ENCODE measurements at regions not wholly inside any gene's neighbourhood (a gene's known extent, or its start where the extent isn't known, plus 50 kb on each side); places are given as distances from the start of the nearest gene placed in this dataset.
"Not testable (repeated sequence)": the region's sequence is repeated elsewhere in the genome, so short reads cannot be mapped to it uniquely, and the experiment has no call there.

DNA sequence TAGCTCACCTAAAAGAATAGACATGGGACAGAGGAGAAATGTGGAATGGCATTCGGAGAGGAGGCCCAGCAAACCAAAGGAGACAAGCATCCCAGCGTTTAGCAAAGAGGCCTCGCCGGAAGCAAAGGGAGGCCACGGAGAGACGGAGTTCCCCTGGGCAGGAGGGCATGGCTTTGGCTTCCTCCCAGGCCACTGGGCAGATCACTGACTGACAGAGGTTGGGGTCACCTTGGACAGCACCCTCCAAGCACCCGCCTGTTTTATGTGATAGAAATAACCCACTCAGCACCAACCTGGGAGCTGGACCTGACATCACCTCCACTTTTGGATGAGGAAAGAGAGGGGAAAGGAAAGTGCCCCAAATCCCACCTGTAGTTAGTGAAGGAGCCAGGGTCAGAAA, 434.1 kb downstream of the BRD1 start:
- Histone ChIP-seq H3K4me3 (no peak overlapping the region), H3K4me1 (no peaks in the 10 kb centered on the region), H3K36me3 (replicated peaks) (no peaks in the 10 kb centered on the region), H3K27me3 (ENCODE audit: low read depth) (no peaks in the 10 kb centered on the region), H3K9me3 (0 out of 2 replicates have a peak, but pooled peaks cover 3% of the 10 kb centered on the region)
- no peak for DNase-seq (ENCODE audit: low spot score in 2 of 2)
- in situ Hi-C loops (cut with MboI; ENCODE audit: low sequenced_read_pairs): no loop called here

DNA sequence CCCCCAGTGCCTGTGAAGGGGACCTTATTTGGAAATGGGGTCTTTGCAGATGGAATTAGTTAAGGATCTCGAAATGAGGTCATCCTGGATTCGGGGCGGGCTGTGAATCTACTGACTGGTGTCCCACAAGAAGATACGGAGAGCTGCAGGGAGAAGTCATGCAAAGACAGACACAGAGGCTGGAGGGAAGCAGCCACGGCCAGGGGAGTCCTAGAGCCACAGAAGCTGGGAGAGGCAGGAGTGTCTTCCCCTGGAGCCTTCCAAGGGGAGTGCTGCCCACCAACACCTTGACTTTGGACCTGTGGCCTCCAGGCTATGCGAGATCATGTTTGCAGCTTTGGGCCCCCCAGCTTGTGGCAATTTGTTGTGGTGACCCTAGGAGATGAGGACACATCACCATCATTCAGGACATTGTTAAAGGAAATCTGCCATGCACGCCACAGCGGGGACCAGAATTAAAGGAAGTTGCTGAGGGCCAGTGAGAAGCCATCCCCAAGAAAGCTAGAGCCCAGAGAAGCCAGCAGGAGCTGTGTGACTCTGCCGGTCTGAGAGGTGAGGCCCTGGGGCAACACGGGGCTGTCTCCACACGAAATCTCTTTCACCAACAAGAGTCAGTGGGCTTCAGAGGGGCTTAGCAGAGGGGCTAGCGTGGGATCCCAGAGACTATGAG, 434.7 kb downstream of the BRD1 start:
- Histone ChIP-seq H3K9me3 (0 out of 2 replicates have a peak, but pooled peaks cover 3% of the 10 kb centered on the region), H3K27me3 (ENCODE audit: low read depth) (no peaks in the 10 kb centered on the region), H3K36me3 (replicated peaks) (no peaks in the 10 kb centered on the region), H3K4me1 (no peaks in the 10 kb centered on the region), H3K4me3 (no peak overlapping the region)
- in situ Hi-C loops (cut with MboI; ENCODE audit: low sequenced_read_pairs): no loop called here
- DNase-seq (ENCODE audit: low spot score in 2 of 2): no peak

DNA sequence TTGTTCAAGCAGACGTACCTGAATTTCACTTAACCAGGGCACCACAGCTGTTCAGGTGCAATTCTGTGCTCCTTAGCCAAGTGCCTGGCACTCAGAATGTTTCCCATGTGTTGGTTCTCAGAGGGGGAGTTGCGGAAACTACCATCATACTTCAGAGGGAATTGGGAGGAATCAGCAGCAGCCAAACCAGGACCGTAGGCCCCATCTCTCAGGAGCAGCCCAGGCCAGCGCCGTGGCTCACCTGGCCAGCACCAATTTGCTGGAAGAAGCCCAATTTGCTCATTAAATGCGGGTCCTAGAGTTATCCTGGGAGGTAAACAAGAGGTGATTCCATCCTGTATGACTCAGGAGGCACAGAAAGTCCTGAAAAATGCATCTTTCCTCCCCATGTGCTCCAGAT, 435.4 kb downstream of the BRD1 start:
- DNase-seq (ENCODE audit: low spot score in 2 of 2): no peak
- H3K9me3 ChIP-seq: 0 out of 2 replicates have a peak, but pooled peaks cover 3% of the 10 kb centered on the region
- H3K4me1 ChIP-seq: no peaks in the 10 kb centered on the region
- H3K27me3 ChIP-seq (ENCODE audit: low read depth): no peaks in the 10 kb centered on the region
- no peak overlapping the region for H3K4me3 ChIP-seq
- in situ Hi-C loops (cut with MboI; ENCODE audit: low sequenced_read_pairs): no loop called here
- no peaks in the 10 kb centered on the region for H3K36me3 ChIP-seq (replicated peaks)

DNA sequence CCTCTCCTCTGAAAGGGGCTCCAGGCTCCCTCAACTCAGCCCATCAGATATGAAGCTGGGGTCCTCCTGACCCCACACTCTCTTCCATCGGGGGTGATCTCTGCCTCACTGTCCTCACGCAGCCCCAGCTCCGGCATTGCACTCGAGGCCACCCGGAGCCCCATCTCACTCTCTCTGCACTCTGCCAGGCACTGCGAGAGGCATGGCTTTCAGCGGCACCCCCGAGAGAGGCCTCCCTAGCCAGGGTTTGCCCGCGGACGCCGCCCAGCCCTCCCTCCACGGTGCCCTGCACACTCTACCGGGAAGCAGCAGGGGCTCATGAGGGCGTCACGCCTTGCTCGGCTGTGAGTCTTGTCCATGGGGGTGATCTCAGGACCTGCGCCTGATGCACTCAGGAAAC, 436.2 kb downstream of the BRD1 start:
- Histone ChIP-seq H3K36me3 (replicated peaks) (no peaks in the 10 kb centered on the region), H3K4me3 (no peak overlapping the region), H3K9me3 (0 out of 2 replicates have a peak, but pooled peaks cover 3% of the 10 kb centered on the region), H3K27me3 (ENCODE audit: low read depth) (no peaks in the 10 kb centered on the region), H3K4me1 (no peaks in the 10 kb centered on the region)
- in situ Hi-C loops (cut with MboI; ENCODE audit: low sequenced_read_pairs): no loop called here
- DNase-seq (ENCODE audit: low spot score in 2 of 2): no peak

DNA sequence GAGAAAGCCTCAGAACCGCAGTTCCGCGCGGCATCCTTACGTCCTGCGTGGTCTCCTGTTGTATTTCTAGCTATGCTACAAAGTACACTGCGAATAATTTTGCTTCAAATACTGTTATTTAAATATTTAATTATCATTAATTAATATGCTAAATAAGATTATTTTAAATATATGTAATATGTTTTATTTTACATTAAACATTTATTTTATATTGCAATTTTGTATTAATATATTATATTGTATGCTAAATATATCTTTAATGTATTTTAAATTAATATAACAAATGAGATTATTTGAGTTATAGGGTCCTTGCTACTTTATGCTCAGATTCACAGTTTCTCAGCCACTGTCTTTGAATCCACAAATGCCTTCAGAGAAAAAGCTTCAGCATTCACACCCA, 436.7 kb downstream of the BRD1 start:
- H3K9me3 ChIP-seq: 0 out of 2 replicates have a peak, but pooled peaks cover 3% of the 10 kb centered on the region
- no peaks in the 10 kb centered on the region for H3K36me3 ChIP-seq (replicated peaks)
- no peak overlapping the region for H3K4me3 ChIP-seq
- H3K4me1 ChIP-seq: no peaks in the 10 kb centered on the region
- in situ Hi-C loops (cut with MboI; ENCODE audit: low sequenced_read_pairs): no loop called here
- DNase-seq (ENCODE audit: low spot score in 2 of 2): no peak
- no peaks in the 10 kb centered on the region for H3K27me3 ChIP-seq (ENCODE audit: low read depth)

DNA sequence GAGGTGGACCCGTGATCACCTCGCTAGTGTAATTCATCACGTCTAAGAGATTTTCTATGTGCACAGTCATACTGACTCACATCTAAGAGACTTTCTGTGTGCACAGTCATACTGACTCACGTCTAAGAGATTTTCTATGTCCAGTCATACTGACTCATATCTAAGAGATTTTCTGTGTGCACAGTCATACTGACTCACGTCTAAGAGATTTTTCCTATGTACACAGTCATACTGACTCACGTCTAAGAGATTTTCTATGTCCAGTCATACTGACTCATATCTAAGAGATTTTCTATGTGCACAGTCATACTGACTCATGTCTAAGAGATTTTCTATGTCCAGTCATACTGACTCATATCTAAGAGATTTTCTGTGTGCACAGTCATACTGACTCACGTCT, 443.8 kb downstream of the BRD1 start:
- DNase-seq (ENCODE audit: low spot score in 2 of 2); H3K36me3 ChIP-seq (replicated peaks); in situ Hi-C loops (cut with MboI; ENCODE audit: low sequenced_read_pairs); H3K4me3 ChIP-seq; H3K4me1 ChIP-seq; H3K9me3 ChIP-seq: not testable (repeated sequence)
- H3K27me3 ChIP-seq (ENCODE audit: low read depth): peaks cover 10% of the 10 kb centered on the region

DNA sequence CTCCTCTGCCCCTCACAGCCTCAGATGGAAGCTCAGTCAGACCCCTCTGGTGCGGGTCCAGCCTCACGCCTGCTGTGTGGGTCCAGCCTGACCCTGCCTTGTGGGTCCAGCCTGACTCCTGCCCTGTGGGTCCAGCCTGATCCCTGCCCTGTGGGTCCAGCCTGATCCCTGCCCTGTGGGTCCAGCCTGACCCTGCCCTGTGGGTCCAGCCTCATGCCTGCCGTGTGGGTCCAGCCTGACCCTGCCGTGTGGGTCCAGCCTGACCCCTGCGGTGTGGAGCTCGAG, 445.3 kb downstream of the BRD1 start:
- H3K4me1 ChIP-seq: no peaks in the 10 kb centered on the region
- no peak for DNase-seq (ENCODE audit: low spot score in 2 of 2)
- no peaks in the 10 kb centered on the region for H3K9me3 ChIP-seq
- in situ Hi-C loops (cut with MboI; ENCODE audit: low sequenced_read_pairs): no loop called here
- H3K27me3 ChIP-seq (ENCODE audit: low read depth): peaks cover 24% of the 10 kb centered on the region
- no peak overlapping the region for H3K4me3 ChIP-seq
- no peaks in the 10 kb centered on the region for H3K36me3 ChIP-seq (replicated peaks)

DNA sequence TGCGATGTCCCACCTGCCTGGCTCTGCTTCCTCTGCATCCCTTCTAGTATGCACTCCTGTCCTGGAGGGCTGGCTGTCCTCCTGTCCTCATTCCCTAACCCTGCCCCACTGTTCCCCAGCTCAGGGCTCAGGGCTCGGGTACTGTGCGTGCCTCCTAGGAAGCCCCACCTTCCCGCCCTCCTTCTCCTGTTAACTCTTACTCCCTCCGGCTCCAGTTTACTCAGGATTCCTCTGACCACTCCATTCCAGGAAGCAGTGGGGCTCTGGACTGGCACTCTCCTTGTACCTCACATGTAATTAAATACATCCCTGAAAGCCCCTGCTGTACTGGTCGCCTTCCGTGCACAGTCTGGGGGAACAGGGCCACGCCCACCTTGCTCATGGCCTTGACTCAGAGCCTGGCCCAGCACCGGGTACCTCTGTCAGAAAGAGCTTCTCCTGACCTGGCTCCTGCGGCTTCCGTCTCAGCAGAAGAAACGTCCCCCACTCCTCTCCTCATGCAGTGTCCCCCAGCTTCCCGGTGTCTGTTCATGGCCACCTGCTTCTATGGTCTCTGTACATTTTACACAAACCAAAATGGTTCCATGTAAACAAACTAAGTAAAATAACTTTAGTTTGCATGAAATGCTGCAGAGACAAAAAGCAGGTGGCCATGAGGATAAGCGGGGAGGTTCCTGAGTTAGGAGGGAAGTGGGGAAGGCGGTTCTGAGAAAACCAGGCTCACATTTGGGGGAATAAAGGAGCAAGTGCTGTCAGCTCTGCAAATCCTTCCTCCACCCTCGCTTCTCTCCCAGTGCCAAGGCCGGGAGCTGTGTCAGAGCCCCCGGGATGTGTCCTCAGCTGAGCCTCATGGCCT, 445.9 kb downstream of the BRD1 start:
- H3K36me3 ChIP-seq (replicated peaks): no peaks in the 10 kb centered on the region
- peaks cover 29% of the 10 kb centered on the region for H3K27me3 ChIP-seq (ENCODE audit: low read depth)
- H3K9me3 ChIP-seq: no peaks in the 10 kb centered on the region
- DNase-seq (ENCODE audit: low spot score in 2 of 2): no peak
- H3K4me3 ChIP-seq: no peak overlapping the region
- H3K4me1 ChIP-seq: no peaks in the 10 kb centered on the region
- in situ Hi-C loops (cut with MboI; ENCODE audit: low sequenced_read_pairs): no loop called here

DNA sequence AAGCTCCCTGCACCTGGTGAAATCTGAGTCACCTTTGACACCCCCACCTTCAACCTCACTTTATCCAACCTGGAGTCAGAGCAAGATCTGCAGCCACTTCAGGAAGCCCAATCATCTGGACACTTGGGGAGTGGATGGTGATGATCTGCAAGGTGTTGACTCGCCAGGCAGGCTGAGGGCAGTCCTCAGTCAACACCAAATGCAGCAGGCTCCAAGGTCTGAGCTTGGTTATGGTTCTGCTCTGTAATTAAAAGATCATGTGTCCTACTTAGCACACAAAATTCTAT, 446.9 kb downstream of the BRD1 start:
- DNase-seq (ENCODE audit: low spot score in 2 of 2): no peak
- Histone ChIP-seq H3K36me3 (replicated peaks) (no peaks in the 10 kb centered on the region), H3K9me3 (no peaks in the 10 kb centered on the region), H3K4me1 (no peaks in the 10 kb centered on the region), H3K27me3 (ENCODE audit: low read depth) (peaks cover 34% of the 10 kb centered on the region), H3K4me3 (no peak overlapping the region)
- in situ Hi-C loops (cut with MboI; ENCODE audit: low sequenced_read_pairs): no loop called here

DNA sequence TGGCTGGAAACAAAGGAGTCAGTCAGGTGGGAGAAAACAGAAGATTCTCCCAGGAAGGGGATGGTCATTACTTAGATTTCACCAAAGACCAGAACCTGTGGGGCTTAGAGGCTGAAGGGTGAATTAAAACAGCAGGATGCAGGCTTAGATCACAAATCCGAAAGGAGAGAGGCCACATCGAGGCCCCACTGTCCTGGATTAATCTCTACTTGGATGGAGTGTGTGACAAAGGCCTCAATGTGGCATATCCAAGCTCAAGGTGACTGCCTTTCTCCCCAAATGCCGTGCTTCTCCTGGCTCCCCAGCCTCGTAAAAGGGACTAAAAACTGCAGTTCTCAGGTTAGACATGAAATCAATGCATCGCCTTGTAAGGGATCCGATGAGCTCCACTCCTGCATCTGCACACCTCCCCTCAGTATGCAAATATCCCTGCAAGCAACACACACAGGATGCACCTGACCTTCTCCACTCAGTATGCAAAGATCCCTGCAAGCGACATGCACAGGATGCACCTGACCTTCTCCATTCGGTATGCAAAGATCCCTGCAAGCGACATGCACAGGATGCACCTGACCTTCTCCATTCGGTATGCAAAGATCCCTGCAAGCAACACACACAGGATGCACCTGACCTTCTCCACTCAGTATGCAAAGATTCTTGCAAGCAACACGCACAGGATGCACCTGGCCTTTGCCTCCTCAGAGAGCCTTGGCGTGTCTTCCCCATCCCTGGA, 447.4 kb downstream of the BRD1 start:
- H3K27me3 ChIP-seq (ENCODE audit: low read depth): peaks cover 38% of the 10 kb centered on the region
- in situ Hi-C loops (cut with MboI; ENCODE audit: low sequenced_read_pairs): no loop called here
- no peak for DNase-seq (ENCODE audit: low spot score in 2 of 2)
- H3K4me1 ChIP-seq: no peaks in the 10 kb centered on the region
- H3K36me3 ChIP-seq (replicated peaks): no peaks in the 10 kb centered on the region
- H3K9me3 ChIP-seq: no peaks in the 10 kb centered on the region
- no peak overlapping the region for H3K4me3 ChIP-seq

DNA sequence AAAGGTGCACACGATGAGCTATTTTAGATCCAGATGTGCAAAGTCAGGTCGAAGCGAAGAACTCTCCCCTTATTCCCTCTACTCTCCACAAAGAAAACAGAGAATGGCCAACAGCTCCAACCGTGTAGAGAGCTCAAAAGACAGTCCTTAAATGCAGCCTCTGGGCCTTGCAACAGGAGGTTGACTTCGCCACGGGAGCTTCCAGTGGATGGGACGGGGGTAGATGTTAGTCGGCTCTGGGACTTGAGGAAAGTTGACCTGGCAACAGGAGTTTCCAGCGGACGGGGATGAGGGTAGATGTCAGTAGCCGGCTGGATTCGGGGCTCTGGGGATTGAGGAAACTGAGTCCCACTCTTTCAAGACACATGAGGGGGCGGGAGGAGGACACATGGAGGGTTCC, 450.4 kb downstream of the BRD1 start:
- peaks cover 44% of the 10 kb centered on the region for H3K27me3 ChIP-seq (ENCODE audit: low read depth)
- H3K4me1 ChIP-seq: no peaks in the 10 kb centered on the region
- H3K4me3 ChIP-seq: no peak overlapping the region
- DNase-seq (ENCODE audit: low spot score in 2 of 2): no peak
- in situ Hi-C loops (cut with MboI; ENCODE audit: low sequenced_read_pairs): no loop called here
- no peaks in the 10 kb centered on the region for H3K36me3 ChIP-seq (replicated peaks)
- no peaks in the 10 kb centered on the region for H3K9me3 ChIP-seq

DNA sequence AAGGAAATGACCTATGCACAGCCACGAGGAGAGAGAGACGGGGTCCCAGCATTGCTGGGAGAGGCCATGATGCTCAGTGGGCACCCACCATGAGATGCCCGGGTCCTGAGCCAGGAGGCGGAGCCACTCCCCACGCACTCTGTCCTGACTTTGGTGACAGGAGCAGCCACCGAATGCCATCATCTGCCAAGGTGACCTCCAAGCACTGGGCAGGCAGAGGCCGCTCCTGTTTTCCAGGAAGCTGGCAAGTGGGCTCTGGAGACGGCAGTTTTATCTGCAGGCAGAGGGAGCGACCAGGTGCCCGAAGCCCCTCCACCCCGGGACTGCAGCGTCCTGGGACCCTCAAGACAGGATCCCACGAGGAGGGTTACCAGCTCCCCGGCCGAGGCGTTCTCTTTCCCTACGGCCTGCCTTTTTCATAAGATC, 453.9 kb downstream of the BRD1 start:
- H3K36me3 ChIP-seq (replicated peaks): no peaks in the 10 kb centered on the region
- H3K27me3 ChIP-seq (ENCODE audit: low read depth): peaks cover 39% of the 10 kb centered on the region
- H3K4me3 ChIP-seq: no peak overlapping the region
- no peaks in the 10 kb centered on the region for H3K4me1 ChIP-seq
- H3K9me3 ChIP-seq: no peaks in the 10 kb centered on the region
- in situ Hi-C loops (cut with MboI; ENCODE audit: low sequenced_read_pairs): no loop called here
- no peak for DNase-seq (ENCODE audit: low spot score in 2 of 2)

DNA sequence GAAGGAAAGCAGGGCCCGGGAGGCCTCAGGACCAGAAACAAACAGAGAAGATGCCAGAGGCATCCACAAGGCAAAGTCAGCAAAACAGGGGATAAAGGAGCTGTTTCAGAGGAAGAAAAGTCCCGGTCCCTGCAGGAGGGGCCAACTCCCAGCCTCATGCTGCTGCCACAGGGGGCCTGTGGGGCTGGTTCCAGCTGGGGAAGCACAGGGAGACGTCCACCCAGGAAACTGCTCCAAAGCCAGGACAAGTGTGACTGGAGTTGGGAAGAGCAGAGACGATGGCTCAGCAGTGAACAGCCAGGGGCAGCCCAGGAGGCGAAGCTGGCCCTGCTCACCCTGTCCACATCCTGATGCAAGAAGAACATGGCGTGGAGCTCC, 454.4 kb downstream of the BRD1 start:
- H3K4me3 ChIP-seq: no peak overlapping the region
- no peaks in the 10 kb centered on the region for H3K36me3 ChIP-seq (replicated peaks)
- no peak for DNase-seq (ENCODE audit: low spot score in 2 of 2)
- in situ Hi-C loops (cut with MboI; ENCODE audit: low sequenced_read_pairs): no loop called here
- H3K4me1 ChIP-seq: no peaks in the 10 kb centered on the region
- no peaks in the 10 kb centered on the region for H3K9me3 ChIP-seq
- H3K27me3 ChIP-seq (ENCODE audit: low read depth): peaks cover 37% of the 10 kb centered on the region

DNA sequence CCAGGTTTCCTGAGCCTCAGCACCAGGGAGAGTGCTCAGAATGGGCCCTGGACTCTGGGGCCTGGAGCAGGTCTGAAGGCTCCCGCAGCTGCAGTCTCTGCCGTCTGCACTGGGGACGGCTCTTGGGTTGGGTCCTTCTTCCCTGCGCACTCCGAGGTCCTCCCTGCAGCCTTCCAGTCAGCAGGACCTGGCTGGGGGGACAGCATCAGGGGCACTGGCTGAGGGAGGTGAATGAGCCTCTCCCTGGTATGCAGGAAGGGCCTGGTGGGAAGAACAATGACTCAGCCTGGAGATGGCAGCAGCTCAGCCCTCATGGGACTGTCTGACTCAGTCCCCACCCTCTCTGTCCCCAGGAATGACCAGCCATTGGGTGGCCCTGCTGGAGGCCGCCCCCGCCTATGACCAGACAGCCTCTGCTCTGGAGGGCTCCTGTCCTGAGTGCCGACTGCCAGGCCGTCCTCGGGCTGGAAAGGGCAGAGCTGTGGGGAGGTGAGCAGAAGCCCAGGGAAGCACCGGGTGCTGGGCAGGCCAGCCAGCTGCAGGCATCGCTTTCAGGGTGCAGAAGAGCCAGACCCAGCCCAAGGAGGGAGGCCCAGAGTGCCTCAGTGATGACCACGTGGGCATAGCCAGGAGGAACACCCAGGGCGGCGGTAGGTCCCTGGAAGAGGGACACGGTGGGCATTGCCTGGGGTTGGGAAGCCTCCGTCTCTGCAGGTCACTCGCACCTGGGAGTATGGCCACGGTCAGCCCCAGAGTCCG, 455.0 kb downstream of the BRD1 start:
- Histone ChIP-seq H3K9me3 (no peaks in the 10 kb centered on the region), H3K27me3 (ENCODE audit: low read depth) (peaks cover 32% of the 10 kb centered on the region), H3K4me3 (no peak overlapping the region), H3K36me3 (replicated peaks) (no peaks in the 10 kb centered on the region), H3K4me1 (no peaks in the 10 kb centered on the region)
- DNase-seq (ENCODE audit: low spot score in 2 of 2): no peak
- in situ Hi-C loops (cut with MboI; ENCODE audit: low sequenced_read_pairs): no loop called here
